UCSD-AML1 (cell line): ENCODE measurements at regions not wholly inside any gene's neighbourhood (a gene's known extent, or its start where the extent isn't known, plus 50 kb on each side); places are given as distances from the start of the nearest gene placed in this dataset.

Experiments
- DNase-seq: peaks from one replicate; lab custom pipeline; 2025; ENCODE audit not compliant: unreplicated experiment; lab: John Stamatoyannopoulos, UW

DNA sequence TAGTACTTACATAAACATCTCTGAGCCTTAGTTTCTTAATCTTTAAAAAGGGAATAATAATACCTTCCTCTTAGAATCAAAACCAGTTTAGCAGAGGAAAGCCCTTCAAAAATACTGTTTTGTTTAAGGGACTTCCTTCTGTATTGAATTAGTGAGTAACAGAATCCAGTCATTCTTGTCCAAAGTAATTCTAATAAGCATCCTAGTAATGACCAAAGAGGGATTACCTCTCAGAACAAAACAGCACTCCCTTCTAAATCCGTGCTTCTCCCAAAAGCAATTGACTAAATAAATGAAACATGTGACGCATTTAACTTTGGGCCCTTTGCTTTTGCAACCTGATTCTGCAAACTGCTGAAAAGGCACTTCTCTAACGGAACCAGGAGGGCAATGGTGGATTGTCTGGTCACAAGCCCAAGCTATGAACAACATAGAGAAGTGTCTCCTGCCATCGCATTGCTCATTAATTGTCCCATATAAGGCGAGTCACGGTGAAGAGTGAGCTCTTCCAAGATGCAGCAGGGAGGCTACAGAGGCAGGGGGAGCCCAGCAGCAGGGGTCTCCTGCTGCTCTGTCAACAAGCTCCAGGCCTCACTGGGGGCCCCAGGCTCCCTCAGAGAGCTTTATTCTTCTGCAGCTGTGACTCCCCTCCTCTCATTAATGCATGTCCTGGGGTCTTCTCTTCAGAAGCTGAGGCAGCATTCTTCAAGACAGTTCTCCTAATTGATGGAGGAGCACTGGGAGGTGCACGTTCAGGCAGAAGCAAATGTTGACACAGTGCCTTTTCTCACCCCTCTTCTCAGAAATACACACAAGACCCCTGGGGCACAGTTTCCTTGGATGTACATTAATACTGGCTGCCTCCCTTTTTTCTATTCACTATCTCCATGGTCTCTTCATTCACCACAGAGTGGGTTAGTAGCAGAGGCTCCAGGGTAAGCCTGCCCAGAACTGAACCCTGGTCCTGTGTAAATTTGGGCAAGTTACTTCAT is 419.6 kb upstream of the RASGEF1B start:
- DNase-seq: no peak

DNA sequence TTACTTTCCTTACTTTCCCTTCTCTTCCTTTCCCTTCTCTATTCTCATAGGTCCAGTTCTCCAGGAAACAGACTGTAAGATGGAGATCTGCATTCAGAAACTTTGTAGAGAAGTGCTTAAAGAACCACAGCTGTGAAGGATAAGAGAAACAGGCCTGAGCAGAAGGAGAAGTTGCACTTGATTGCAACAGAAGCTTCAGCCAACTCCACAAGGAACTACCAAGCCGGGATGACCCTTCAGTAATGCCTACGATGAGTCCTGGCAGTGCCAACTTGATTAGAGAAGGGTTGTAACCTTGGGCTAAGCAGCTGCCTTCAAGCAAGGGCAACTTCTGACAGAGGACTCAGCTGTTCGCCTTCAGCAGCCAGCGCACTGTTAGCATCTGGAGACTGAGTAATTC is 413.3 kb upstream of the RASGEF1B start:
- DNase-seq: no peak

DNA sequence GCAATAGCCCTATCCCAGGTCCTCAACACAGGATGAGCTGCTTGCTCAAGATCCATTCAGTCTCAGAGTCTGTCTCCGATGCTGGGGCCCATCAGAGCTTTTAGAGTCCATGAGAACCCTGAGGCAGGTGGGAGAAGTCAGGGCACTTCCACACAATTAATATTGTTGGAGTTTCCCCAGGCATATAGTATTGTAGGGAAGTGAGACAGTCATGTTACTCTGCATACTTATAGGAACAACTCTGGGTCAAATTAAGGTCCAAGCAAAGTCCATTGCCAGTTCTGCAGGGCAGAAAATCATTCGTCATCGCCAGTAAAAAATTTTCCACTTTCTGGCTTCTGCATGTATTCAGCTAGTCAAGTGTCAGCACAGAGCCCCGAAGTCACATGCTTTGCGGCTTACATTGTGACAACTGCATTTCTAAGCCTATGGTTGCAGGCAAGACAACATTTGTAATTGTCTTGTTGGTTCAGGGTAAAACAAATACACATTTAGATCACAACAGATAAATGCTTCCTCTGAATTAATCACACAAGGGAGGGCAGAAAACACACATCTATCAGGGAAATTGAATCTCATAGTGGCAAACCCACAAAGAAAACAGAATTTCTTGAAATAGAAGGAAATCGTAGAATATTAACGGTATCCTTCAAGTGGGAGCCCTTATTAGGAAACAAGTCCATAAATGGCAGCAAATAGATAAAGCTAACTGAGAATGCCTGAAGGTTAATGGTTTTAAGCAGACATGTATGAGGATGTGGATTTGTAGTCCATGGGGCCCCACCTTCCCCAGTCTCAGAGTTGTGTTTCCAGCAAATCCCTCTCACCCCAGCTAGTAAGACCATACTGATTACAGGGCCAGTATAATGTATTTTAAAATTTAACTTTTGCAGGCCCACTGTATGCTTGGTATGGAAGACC is 412.1 kb upstream of the RASGEF1B start:
- DNase-seq: no peak

DNA sequence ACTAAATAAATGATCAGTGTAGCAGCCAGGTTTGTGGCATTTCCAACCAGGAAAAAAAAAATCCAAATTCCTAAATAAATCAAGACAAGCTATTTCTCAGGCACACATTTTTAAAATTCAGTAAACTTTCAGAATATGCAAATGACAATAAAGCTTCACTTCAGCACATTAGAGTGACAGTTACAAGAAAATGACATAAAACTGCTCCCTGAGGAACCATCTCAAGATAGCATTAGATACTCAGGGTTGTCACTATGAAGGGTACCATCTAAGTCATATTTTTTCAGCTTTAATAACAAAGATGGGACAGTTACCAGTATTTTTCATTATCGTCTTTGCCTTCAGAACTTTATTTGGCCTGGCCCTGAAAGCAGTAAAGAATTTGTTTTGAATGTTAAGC is 411.3 kb upstream of the RASGEF1B start:
- DNase-seq: no peak

DNA sequence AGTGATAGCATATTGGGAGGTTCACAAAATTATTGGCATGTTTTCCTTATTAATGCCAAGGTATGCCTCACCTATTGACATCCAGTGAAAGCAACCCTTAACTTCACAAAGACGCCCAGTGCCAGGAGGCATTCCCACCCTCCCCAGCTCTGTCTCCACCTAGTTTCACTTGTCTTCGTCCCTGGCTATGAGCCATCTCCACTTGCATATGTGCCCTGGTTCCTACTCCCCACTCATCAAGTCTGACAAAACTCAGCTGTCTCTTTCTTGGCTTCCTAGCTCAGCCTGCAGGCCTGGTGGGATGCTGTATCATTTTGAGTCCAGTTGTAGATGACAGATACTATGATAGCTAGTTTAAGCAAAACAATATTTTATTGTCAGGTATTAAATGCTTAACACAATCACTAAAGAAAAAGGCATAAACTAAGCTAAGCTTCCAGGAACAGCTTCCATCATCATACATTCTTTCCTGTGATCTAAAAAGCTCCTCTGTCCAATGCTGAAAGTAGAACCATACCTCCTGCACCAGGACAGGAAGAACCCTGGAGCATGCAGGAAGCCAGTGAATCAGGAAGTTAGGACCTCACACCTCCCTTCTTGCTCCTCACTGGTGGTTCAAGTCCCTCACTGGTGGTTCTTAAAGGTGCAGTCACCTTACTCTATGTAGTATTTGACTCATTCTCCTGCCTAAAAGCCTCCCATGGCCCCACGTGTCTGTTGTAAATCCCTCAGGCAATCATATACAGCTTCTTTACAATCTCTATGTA is 410.3 kb upstream of the RASGEF1B start:
- DNase-seq: no peak

DNA sequence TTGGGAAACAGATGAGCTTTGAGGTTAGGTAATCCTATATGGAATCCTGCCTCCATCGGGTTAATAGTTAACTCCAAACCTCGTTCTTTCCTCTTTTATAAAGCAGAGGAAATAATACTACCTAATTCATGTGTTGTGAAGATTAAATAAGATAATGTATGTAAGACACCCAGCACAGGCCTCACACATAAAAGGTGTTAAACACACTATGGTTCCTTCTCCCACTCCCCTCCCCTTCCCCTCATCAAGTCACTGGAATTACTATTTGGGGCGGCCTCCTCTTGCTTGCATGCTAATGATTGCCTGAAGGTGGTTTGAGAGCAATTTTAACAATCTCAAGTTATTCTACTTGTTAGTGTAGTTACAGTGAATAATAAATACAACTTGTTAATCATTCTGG is 404.4 kb upstream of the RASGEF1B start:
- DNase-seq: no peak

DNA sequence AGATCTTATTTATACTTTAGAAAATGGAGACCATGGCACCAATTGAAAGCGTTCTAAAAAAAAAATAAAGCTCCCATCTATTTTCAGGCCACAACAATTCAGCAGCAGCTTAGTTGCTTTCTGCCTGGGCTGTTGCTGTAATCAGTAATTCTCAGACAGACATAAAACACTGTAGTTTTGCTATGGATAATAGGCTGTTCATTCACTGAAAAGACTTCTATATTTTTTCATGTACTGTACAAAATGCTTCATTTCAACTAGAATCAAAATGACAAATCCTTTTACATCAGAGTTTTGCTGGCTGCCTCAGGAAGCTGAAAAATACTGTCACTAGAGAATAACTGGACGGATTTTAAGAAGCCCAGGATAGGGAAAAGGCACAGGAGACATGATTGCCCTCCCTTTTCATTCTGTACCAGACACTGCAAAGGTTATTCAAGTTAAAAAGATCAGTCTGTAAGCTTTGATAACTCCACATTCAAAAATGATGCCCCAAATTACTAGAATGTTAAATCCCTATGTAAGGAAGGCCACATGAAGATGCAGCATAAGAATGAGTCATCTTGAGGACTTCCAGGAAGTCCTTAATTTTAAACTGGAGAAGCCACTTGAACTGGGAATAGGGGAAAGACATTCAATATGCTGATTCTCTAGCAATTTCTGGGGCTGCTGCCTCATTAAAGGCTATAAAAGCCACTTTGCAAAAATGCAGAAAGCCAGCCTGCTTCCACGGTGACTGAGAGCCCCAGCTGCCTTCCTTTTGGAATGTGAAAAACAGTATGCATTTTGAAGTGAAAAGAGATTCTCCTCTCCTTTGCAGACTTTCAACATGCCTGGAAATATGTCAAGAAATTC is 403.2 kb upstream of the RASGEF1B start:
- no peak for DNase-seq

DNA sequence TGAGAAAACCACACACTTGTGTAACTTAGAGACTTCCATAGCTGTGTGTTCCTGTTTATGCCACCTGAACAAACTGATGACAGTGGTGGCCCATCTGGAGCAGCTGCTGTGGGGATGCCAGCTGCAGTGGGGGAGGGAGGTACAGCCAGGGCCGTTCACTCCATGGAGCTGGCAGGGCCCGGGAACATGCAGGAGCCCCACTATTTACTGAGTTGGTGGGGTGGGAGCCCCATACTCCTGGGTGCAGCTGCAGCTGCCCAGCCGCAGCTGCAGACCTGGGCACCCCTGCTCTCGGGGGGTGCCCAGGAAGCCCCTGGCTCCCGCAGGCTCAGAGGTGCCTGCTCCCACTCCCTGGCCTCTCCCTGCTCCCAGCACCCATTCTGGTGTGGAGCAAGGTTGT is 398.6 kb upstream of the RASGEF1B start:
- DNase-seq: no peak

DNA sequence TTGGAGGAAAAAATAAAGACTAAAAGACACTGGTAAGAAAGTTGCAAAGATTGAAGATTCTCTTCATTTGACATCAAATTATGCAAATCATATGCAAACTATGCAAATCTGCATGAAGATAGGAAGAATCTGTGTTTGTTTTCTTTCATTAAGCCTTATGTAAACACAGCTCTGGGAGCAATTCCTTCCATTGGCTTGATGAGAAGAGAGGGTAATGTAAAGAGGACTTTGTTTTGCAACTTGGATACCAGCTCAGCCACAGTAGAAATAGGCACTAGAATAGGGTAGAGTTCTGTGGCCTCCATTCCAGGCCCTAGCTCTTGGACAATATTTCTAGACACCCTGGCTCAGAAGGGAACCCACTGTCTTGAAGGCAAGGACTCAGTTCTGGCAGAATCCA is 388.4 kb upstream of the RASGEF1B start:
- no peak for DNase-seq

DNA sequence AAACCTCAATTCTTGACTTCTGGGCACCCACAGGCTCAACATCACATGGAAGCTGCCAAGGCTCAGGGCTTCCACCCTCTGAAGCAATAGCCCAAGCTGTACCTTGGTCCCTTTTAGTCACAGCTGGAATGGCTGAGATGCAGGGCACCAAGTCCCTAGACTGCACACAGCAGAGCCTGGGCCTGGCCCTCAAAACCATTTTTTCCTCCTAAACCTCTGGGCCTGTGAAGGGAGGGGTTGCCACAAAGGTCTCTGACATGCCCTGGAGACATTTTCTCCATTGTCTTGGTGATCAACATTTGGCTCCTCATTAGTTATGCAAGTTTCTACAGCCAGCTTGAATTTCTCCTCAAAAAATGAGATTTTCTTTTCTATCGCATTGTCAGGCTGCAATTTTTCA is 382.7 kb upstream of the RASGEF1B start:
- no peak for DNase-seq

DNA sequence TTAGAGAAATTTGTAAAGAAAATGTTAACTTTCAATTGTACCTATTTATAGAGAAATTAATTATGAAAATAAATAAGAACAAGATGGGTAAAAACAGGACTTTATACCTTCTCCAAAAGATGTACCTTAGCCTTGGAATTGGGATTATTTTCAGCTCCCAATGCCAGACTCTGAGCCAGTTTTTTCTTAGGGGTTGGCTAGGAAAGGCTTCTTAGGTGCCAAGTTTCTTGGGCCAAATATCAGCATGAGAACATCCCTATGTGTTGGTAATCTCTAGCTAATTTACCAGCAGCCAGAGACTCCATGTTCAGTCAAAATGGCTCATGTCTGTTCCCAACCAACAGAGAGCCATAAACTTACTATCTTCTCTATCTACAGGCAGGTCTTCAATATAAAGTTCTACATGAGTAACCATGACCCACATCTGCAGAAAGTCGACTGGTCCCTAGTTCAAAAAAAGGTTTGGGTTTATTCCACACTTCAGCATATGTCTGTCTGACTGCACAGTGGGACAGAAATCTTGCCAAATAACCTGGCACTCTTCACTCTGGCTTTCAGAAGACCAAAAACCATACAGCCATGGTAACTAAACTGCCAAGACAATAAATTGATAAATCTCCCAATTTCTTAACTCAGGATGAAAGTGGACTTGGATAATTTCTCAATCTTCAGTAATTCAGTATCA is 380.5 kb upstream of the RASGEF1B start:
- DNase-seq: no peak

DNA sequence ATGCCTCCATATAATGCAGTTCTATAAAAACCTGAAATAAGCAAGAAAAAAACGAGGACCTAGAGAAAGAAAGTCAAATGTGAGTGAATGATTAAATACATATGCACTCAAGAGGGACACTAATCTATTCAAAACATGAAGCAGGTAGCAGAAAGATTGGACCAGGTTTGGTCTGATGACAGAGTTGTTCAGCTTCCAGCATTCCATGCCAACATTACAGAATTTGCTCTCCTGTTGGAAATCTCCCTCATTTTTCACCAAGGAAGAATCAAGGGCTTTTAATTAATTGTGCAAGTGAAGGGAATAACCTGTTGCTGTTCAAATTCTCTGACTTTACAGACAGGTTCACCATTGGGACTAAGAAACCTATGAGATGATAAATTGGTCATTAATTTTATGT is 379.0 kb upstream of the RASGEF1B start:
- no peak for DNase-seq

DNA sequence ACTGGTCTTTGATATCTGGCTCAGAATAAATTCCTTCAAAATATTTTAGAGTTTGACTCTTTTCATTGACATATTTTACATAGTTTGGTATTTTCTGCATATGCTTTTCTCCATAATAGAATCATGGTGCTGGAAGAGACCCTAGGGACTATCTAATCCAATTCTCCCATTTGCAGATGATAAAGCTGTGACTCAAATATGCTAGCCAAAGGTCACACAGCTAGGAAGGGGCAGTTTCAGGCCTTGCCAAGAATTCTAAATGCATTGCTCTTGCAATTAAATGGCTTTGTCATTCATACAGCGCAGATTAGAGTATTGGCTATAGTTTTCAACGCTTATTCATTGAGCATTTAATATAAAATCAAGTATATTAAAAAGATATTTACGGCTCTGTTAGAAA is 374.1 kb upstream of the RASGEF1B start:
- no peak for DNase-seq

DNA sequence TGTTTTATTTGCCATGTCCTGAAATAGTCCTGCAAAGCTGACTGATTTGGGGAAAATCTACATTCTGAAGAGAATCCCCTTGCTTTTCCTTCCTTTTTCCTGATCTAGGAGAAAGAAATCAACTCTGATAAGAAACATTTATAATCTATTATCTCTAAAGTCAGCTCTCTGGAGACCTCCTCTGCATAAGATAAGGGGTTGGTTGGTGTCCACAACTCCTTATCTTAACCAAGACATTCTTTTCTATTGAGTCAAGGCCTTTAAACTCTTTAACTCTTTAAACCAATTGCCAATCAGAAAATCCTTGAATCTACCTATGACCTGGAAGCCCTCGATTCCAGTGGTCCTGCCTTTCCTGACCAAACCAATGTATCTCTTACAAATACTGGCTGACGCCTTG is 373.6 kb upstream of the RASGEF1B start:
- DNase-seq: no peak

DNA sequence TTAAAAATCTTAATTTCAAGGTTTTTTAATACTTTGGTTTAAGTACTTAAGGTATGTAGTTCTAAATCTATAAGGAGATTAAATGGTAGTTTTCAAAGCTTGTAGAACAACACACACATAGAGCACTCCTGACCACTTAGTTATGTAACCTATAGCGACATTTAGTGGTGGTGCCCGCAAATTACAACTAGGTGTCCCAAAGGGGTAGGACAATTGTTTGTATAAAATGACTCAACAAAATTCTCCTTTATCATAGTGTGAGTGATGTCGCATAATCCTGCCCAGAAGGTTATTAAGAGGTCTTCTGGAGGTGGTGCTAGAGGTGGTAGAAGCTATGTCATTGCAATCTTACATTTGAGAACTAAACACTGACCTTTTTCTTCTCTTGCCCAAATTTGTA is 373.0 kb upstream of the RASGEF1B start:
- DNase-seq: peak; percentile 58

DNA sequence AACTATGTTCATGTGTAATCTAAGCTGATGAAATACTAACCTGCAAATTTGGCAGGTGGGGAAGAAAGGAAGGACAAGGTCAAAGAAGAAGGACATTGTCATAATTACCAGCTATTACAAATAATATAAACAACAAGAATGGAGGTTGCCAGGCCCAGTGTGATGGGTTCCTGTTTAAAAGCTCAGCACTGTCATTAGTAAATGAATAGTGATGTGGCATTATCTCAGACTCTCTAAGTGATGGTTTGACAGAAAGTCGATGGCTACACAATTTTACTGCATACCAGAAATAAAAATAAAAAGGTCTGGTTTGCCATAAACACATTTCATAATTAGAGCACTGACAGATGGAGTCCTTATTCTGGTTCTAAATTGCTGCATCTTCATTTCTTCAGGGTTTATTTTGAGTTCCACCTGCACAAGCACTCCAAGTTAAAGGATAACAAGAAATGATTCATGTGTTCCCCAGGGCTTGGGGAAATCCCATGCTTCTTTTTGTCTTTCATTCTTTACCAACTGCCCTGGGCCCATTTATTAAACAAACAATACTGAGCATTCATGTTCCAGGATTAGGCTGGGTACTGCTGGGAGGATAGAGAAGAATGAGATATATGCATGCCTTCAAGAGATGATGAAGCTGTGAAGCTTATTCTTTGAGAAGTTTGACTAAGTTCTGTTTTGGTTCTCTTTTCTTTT is 367.8 kb upstream of the RASGEF1B start:
- DNase-seq: no peak

DNA sequence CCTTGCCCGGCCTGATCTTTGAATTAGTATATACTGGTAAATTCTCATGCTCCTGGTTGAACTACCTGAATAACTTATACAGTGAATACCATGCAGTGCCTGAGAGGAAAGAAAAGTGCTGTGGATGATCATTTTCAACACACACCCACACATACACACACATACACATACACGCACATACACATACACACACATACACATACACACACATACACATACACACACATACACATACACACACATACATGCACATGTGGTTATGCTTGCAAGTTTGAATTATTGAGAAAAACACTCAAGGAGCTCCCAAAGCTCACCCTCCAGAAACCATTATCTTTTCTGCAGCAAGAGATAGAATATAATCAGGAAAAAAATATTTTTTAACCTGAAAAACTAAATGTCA is 366.9 kb upstream of the RASGEF1B start:
- DNase-seq: no peak

DNA sequence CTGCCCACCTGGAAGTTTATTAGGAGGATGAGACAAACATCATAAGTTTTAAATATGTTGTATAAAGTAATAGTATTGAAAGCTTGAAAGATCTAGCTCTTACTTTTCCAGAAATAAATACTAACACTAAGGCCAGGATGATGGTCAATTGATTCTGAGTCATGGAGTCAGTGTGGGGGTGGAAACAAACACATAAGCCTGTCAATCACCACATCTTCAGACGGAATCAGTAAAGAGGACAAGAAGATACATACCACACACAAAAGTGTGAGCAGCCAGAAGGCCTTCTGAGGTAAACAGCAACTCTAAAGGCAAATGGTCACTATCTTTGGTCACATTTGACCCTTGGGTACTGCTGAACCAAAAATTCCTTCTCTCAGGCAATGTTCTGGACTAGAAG is 365.0 kb upstream of the RASGEF1B start:
- no peak for DNase-seq

DNA sequence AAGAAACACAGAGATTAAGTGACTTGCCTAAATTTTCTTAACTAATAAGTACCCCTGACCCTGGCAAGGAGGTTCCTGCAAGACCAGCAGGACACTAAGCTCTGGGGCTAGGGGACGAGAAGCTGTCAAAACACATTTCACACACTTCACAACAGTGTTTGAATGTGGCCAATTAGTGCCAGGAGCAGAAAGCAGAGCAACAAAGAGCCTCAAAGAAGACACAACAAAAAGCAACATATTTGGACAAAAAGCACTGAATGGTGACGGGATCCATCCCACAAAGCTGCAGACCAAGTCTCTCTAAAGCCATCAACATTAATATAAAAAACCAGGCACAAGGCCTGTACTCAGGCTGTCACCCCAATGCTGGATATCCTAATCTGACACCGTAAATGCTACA is 361.9 kb upstream of the RASGEF1B start:
- no peak for DNase-seq
